ENCODE measurements at regions not wholly inside any gene's neighbourhood (a gene's known extent, or its start where the extent isn't known, plus 50 kb on each side); places are given as distances from the start of the nearest gene placed in this dataset.

DNA sequence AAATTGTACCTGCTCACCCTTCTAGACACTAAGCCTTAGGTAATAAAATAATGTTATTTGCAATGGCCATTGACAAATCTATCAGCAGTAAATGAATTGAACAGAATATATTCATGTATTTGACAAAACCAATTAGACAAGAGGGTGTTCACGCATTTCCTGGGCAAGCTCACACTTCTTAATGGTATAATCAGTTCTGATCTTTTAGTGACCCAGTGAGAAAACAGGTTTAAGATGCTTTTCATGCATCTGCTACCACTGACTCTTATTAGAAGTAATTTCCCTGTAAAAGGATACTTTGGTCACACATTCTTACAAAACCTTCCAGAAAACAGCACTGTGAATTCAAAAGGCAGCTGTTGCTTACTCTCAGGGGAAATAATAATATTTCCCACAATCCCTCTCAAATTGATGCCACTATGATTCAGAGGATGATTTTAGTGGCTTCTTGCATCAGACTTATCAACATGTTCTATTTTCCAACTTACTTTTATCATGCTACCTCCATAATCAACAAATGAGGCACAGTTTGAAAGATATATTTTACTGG lies 313.9 kb upstream of the NWD2 start:
- no peak for TF ChIP-seq POLR2A (IDR thresholded peaks at IDR 0.05)
- TF ChIP-seq, protein P1, sequence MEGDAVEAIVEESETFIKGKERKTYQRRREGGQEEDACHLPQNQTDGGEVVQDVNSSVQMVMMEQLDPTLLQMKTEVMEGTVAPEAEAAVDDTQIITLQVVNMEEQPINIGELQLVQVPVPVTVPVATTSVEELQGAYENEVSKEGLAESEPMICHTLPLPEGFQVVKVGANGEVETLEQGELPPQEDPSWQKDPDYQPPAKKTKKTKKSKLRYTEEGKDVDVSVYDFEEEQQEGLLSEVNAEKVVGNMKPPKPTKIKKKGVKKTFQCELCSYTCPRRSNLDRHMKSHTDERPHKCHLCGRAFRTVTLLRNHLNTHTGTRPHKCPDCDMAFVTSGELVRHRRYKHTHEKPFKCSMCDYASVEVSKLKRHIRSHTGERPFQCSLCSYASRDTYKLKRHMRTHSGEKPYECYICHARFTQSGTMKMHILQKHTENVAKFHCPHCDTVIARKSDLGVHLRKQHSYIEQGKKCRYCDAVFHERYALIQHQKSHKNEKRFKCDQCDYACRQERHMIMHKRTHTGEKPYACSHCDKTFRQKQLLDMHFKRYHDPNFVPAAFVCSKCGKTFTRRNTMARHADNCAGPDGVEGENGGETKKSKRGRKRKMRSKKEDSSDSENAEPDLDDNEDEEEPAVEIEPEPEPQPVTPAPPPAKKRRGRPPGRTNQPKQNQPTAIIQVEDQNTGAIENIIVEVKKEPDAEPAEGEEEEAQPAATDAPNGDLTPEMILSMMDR (IDR thresholded peaks at IDR 0.05): no peak
